Heart right ventricle (tissue), 16 donors: ENCODE measurements at regions not wholly inside any gene's neighbourhood (a gene's known extent, or its start where the extent isn't known, plus 50 kb on each side); places are given as distances from the start of the nearest gene placed in this dataset.

Experiments used
- ATAC-seq, 8 donors: fragments of 200-7000 bp; cut with Tn5 transposase; one replicate each; pipeline ENCODE4 v1.9.1; 2020; ENCODE audit warnings: mild to moderate bottlenecking in 8 of 8, moderate library complexity in 8 of 8, moderate number of reproducible peaks in 1 of 8
- DNase-seq, 2 donors: peaks; one replicate each; pipeline ENCODE4 v3.0.0-alpha.2; 2020
- H3K27ac ChIP-seq, 10 donors: fragments of 200-600 bp; sonication (generic) in 2 of 10; one replicate each; pipeline versions ENCODE4 v1.5.0 to v1.8.0; 2020 to 2022; ENCODE audit warnings: mild to moderate bottlenecking in 3 of 10
- H3K27me3 ChIP-seq, 7 donors: fragments of 200-600 bp; one replicate each; pipeline ENCODE4 v1.8.0; 2021 to 2022; ENCODE audit warnings: mild to moderate bottlenecking in 2 of 7
- H3K36me3 ChIP-seq, 9 donors: fragments of 200-600 bp; sonication (generic) in 1 of 9; one replicate each; pipeline versions ENCODE4 v1.5.0 to v1.8.0; 2020 to 2022; ENCODE audit warnings: mild to moderate bottlenecking in 2 of 9
- H3K4me1 ChIP-seq, 9 donors: fragments of 200-600 bp; sonication (generic) in 1 of 9; one replicate each; pipeline versions ENCODE4 v1.5.0 to v1.8.0; 2020 to 2022; ENCODE audit warnings: mild to moderate bottlenecking in 4 of 9
- H3K4me3 ChIP-seq, 10 donors: fragments of 200-600 bp; sonication (generic) in 2 of 10; one replicate each; pipeline versions ENCODE4 v1.5.0 to v1.8.0; 2020 to 2022; ENCODE audit warnings: mild to moderate bottlenecking in 7 of 10, moderate library complexity in 2 of 10
- H3K9me3 ChIP-seq, 11 donors: fragments of 200-600 bp in 10 of 11; sonication (generic) in 2 of 11; one replicate each; pipeline versions ENCODE4 v1.5.0 to v1.8.0; 2013 to 2022; ENCODE audit warnings: mild to moderate bottlenecking in 2 of 11, control low read depth in 1 of 11, moderate library complexity in 1 of 11
- WGBS, 2 donors: extraction: QIAGEN DNeasy Blood & Tissue Kit; methylation state at CpG; one replicate each; pipeline ENCODE4 v1.1.7; 2013; ENCODE audit warnings: inconsistent platforms in 1 of 2; 5-methylcytosine and 5-hydroxymethylcytosine counted together
- intact Hi-C, 10 donors: fragments of 100-400 bp; cut with DNase I; formaldehyde crosslinking; loops; one replicate each; pipeline versions ENCODE4 v1.11.1 to v1.14.2; 2022
- TF ChIP-seq, protein P1 (sequence below), 9 donors: fragments of 200-600 bp; sonication (generic) in 2 of 9; IDR thresholded peaks; one replicate each; pipeline versions ENCODE4 v1.5.0 to v1.8.0; 2021 to 2022; ENCODE audit warnings: antibody characterized with exemption in 9 of 9, mild to moderate bottlenecking in 5 of 9, moderate library complexity in 1 of 9
- donor health status: Arrhythmogenic right ventricular cardiomyopathy.
- donor health status: ischemic (EF 13 %, LVEDD 7.1; RV severe dilation, severe dysfunction).
- donor health status: healthy with polysubstance abuse.
- donor health status: DM: no; HTN: yes; CAD: no.
- donor health status: DM: no; HTN: no; CAD: no.
- donor health status: ischemic (EF 25% LVEDD 6.9; RV normal size, moderate dysfunction).
- donor health status: ischemic (EF 25% LVEDD 5.7; RV mildly dilated, moderate dysfunction).
- donor health status: healthy.
- donor health status: DM: yes; HTN: yes; CAD: no.
- donor health status: Ischemic cardiomyopathy.
- donor health status: ischemic (EF 35%, LVEDD 5.7; RV mildly dilated, moderate dysfunction).
- donor health status: nonischemic (EF 11% LVEDD 7.7; RV severe dilation, severe dysfunction).
- donor health status: DM: yes; HTN: yes; CAD: no.
- donor health status: PGD.
- donor health status: ischemic (EF 29% LVEDD 5.4; RV normal size, mild dysfunction).
- donor health status: nonischemic (EF 23%, LVEDD 6.1; RV moderate dilation, normal function).

DNA sequence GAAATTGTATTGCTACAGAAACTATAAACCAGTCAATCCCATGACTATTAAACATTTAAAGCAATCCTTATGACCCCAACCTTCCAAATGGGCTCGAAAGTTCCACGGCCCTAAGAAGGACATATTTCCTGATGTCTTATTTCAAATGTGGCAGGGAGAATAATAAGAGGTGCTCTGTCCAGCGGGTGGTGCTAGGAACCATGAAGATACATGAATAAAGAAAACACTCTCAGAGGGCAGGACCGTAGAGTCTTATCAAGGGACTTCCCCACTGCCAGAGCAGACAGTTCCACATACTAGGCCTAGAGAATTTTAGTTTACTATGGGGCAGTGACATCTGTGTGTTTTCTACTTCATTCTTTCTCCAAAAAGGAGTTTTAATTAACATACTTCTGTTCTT is 187.1 kb upstream of the PIK3C3 start:
- DNase-seq (no peak), ATAC-seq (no peak)
- Histone ChIP-seq H3K4me3 (no peak overlapping the region), H3K4me1 (no peaks in the 10 kb centered on the region), H3K9me3 (no peaks in the 10 kb centered on the region), H3K27me3 (no peaks in the 10 kb centered on the region), H3K27ac (no peak overlapping the region), H3K36me3 (no peaks in the 10 kb centered on the region)
- WGBS, 2 donors = 48 to 52% methylated on average over 4 of the region's 4 CpGs
- intact Hi-C loops = no loop called here
- TF ChIP-seq, protein P1, sequence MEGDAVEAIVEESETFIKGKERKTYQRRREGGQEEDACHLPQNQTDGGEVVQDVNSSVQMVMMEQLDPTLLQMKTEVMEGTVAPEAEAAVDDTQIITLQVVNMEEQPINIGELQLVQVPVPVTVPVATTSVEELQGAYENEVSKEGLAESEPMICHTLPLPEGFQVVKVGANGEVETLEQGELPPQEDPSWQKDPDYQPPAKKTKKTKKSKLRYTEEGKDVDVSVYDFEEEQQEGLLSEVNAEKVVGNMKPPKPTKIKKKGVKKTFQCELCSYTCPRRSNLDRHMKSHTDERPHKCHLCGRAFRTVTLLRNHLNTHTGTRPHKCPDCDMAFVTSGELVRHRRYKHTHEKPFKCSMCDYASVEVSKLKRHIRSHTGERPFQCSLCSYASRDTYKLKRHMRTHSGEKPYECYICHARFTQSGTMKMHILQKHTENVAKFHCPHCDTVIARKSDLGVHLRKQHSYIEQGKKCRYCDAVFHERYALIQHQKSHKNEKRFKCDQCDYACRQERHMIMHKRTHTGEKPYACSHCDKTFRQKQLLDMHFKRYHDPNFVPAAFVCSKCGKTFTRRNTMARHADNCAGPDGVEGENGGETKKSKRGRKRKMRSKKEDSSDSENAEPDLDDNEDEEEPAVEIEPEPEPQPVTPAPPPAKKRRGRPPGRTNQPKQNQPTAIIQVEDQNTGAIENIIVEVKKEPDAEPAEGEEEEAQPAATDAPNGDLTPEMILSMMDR (IDR thresholded peaks at IDR 0.05) = no peak

- H3K9me3 ChIP-seq = no peaks in the 10 kb centered on the region
- 78 to 80% methylated on average over 3 of the region's 3 CpGs for WGBS, 2 donors
- no peaks in the 10 kb centered on the region for H3K27me3 ChIP-seq
- TF ChIP-seq, protein P1 (IDR thresholded peaks at IDR 0.05) = no peak
- H3K4me3 ChIP-seq = no peak overlapping the region
- H3K36me3 ChIP-seq = no peaks in the 10 kb centered on the region
- H3K4me1 ChIP-seq = no peaks in the 10 kb centered on the region
- ATAC-seq = no peak
- intact Hi-C loops = no loop called here
- H3K27ac ChIP-seq = no peak overlapping the region
- DNase-seq = no peak
Observed at GRCh38 chr18:41765460-41765859, 189.6 kb upstream of the PIK3C3 start.

GRCh38 chr18:41763361-41763760 is 191.7 kb upstream of the PIK3C3 start:
- H3K27ac ChIP-seq = no peak overlapping the region
- TF ChIP-seq, protein P1 (IDR thresholded peaks at IDR 0.05) = no peak
- no peaks in the 10 kb centered on the region for H3K9me3 ChIP-seq
- intact Hi-C loops = no loop called here
- DNase-seq = no peak
- ATAC-seq = no peak
- no peaks in the 10 kb centered on the region for H3K36me3 ChIP-seq
- H3K4me1 ChIP-seq = no peaks in the 10 kb centered on the region
- no peaks in the 10 kb centered on the region for H3K27me3 ChIP-seq
- 94 to 98% methylated on average over 1 of the region's 1 CpG for WGBS, 2 donors
- H3K4me3 ChIP-seq = no peak overlapping the region

DNA sequence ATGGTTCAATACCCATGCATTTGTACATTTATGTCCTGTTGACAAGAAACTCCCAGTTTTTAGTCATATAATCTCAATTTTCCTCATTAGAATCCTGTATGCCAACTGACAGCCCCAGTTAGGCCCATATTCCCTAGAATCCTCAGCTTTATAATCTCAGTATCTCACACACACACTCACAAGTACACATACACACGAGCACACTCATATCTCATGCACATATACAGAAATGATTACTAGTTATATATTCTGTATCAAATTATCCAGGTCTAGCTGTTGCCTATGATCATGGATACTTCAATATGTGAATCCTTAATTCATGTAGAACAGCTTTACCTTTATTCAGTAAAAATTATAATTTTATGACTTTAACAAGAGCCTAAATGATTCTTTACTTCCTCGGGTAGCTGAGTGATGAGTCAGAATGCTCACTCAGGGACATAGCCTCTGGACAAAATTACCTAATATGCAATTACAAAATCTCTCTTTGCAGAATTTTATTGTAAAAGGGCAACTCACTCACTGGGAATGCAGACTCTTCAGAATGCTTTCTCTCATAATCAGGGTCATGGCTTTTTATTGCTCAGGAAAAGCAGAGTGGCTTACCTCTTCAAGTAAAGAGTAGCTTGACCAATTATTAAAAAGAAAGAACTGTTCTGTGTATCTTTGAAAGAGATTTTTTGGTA is 193.6 kb upstream of the PIK3C3 start:
- Histone ChIP-seq H3K36me3 (no peaks in the 10 kb centered on the region), H3K4me1 (no peaks in the 10 kb centered on the region), H3K4me3 (no peak overlapping the region), H3K27ac (no peak overlapping the region), H3K27me3 (no peaks in the 10 kb centered on the region), H3K9me3 (no peaks in the 10 kb centered on the region)
- intact Hi-C loops = no loop called here
- no peak for ATAC-seq
- TF ChIP-seq, protein P1 (IDR thresholded peaks at IDR 0.05) = no peak
- no peak for DNase-seq
- 71 to 74% methylated on average over 2 of the region's 2 CpGs for WGBS, 2 donors
